HepG2 (cell line): ENCODE measurements at regions not wholly inside any gene's neighbourhood (a gene's known extent, or its start where the extent isn't known, plus 50 kb on each side); places are given as distances from the start of the nearest gene placed in this dataset.

Experiments
- ATAC-seq: fragments of 200-7000 bp; cut with Tn5 transposase; 3 replicates; pipeline ENCODE4 v1.9.1; 2020; ENCODE audit warnings: mild to moderate bottlenecking, moderate library complexity
- BruUV-seq: library from RNA; stranded (reverse); fragments of 400-500 nt; replicated peaks from 2 replicates; lab custom pipeline; 2021; lab: Mats Ljungman, UMichigan
- CTCF ChIA-PET: fragments of 300-600 bp; formaldehyde crosslinking; extraction: SDS; loops from one replicate; lab custom pipeline; 2021; ENCODE audit warnings: low total read pairs, inconsistent platforms, low intra/inter-chr PET ratio; lab: Yijun Ruan, JAX
- POLR2A ChIA-PET: fragments of 350-600 bp; sonication (Branson Sonifier 250); formaldehyde crosslinking; loops from one replicate; lab custom pipeline; 2020; ENCODE audit warnings: antibody characterized with exemption, inconsistent platforms; lab: Yijun Ruan, JAX
- DNase-seq: peaks from one replicate; pipeline ENCODE4 v3.0.0-alpha.2; 2015; ENCODE audit warnings: low spot score
- FAIRE-seq: peaks from 3 replicates; lab custom pipeline; 2011; peaks lifted over from hg19 to GRCh38; lab: Jason Lieb, UNC
- H2AFZ ChIP-seq: one replicate; pipeline ENCODE4 v1.6.1; 2011; ENCODE audit warnings: low read length, inconsistent platforms
- H3K27ac ChIP-seq: fragments of 300-600 bp; 3 replicates; pipeline ENCODE4 v1.8.0; 2011; ENCODE audit warnings: mixed run types, mild to moderate bottlenecking, mixed read lengths, low read length, inconsistent platforms; ENCODE audit not compliant: insufficient read depth; ENCODE audit errors: extremely low read length
- H3K27me3 ChIP-seq, 2 experiments: fragments of 200-600 bp in 1 of 2; 2 replicates in 1 of 2; 3 replicates in 1 of 2; pipeline versions ENCODE4 v1.6.0 to v1.8.0; 2011; ENCODE audit warnings: low read length in 2 of 2, mild to moderate bottlenecking in 2 of 2, moderate library complexity in 2 of 2, inconsistent platforms in 1 of 2; ENCODE audit not compliant: insufficient read depth in 2 of 2, control insufficient read depth in 1 of 2
- H3K36me3 ChIP-seq, 2 experiments: fragments of 200-600 bp in 1 of 2; replicated peaks in 1 of 2; 2 replicates in 1 of 2; 3 replicates in 1 of 2; pipeline versions ENCODE4 v1.5.1 to v1.8.0; 2011; ENCODE audit warnings: low read length in 2 of 2, inconsistent platforms in 1 of 2; ENCODE audit not compliant: insufficient read depth in 2 of 2, control insufficient read depth in 1 of 2
- H3K4me1 ChIP-seq: 2 replicates; pipeline ENCODE4 v1.5.1; 2012; ENCODE audit warnings: low read length, inconsistent platforms; ENCODE audit not compliant: insufficient read depth
- H3K4me2 ChIP-seq: 2 replicates; pipeline ENCODE4 v1.6.0; 2011; ENCODE audit warnings: low read depth, low read length, inconsistent platforms
- H3K4me3 ChIP-seq, 3 experiments: fragments of 200-600 bp in 1 of 3; sonication (generic), shearing (Covaris generic) in 1 of 3; replicated peaks in 1 of 3; 2 replicates each; pipeline ENCODE4 v1.5.1; 2011 to 2016; ENCODE audit warnings: low read length in 3 of 3, inconsistent platforms in 2 of 3, low read depth in 2 of 3, mild to moderate bottlenecking in 2 of 3, control low read depth in 1 of 3, mixed read lengths in 1 of 3; ENCODE audit not compliant: insufficient read depth in 1 of 3
- H3K79me2 ChIP-seq: one replicate; pipeline ENCODE4 v1.6.1; 2011; ENCODE audit warnings: low read length, inconsistent platforms; ENCODE audit not compliant: insufficient read depth
- H3K9ac ChIP-seq: 2 replicates; pipeline ENCODE4 v1.6.0; 2011; ENCODE audit warnings: mild to moderate bottlenecking, low read depth, low read length, inconsistent platforms; ENCODE audit not compliant: insufficient read depth
- H3K9me3 ChIP-seq: 2 replicates; pipeline ENCODE4 v1.5.1; 2012; ENCODE audit warnings: mild to moderate bottlenecking, low read length
- H4K20me1 ChIP-seq: 2 replicates; pipeline ENCODE4 v1.6.0; 2011; ENCODE audit warnings: inconsistent platforms, mild to moderate bottlenecking, low read length, moderate library complexity; ENCODE audit not compliant: insufficient read depth
- ADNP ChIP-seq: sonication (generic); formaldehyde crosslinking; IDR thresholded peaks from 2 replicates; pipeline ENCODE4 v1.4.0; 2020; ENCODE audit warnings: missing genetic modification reagents
- CCDC6 ChIP-seq: sonication (generic); formaldehyde crosslinking; IDR thresholded peaks from 2 replicates; pipeline ENCODE4 v1.8.1; 2022; ENCODE audit warnings: mild to moderate bottlenecking, missing genetic modification reagents, moderate library complexity
- EP300 ChIP-seq, 3 experiments: sonication (generic) in 1 of 3; formaldehyde crosslinking in 1 of 3; IDR thresholded peaks; 2 replicates each; pipeline versions ENCODE4 v1.5.1 to v1.6.1; 2011 to 2020; ENCODE audit warnings: low read depth in 2 of 3, low read length in 2 of 3, borderline replicate concordance in 1 of 3, improper control_type of control experiment in 1 of 3, mild to moderate bottlenecking in 1 of 3, missing genetic modification reagents in 1 of 3, moderate library complexity in 1 of 3
- ERF ChIP-seq: IDR thresholded peaks from 2 replicates; pipeline ENCODE4 v1.6.1; 2018; ENCODE audit warnings: missing biosample characterization, missing genetic modification reagents
- FOSL2 ChIP-seq: sonication (generic); formaldehyde crosslinking; IDR thresholded peaks from 2 replicates; pipeline ENCODE4 v1.4.0; 2020; ENCODE audit warnings: missing genetic modification reagents
- GATAD1 ChIP-seq: IDR thresholded peaks from 2 replicates; pipeline ENCODE4 v1.6.1; 2016; ENCODE audit warnings: missing genetic modification reagents, missing compliant biosample characterization
- KLF16 ChIP-seq, 2 experiments: sonication (generic) in 1 of 2; formaldehyde crosslinking in 1 of 2; IDR thresholded peaks; 2 replicates each; pipeline versions ENCODE4 v1.6.1 to v1.8.0; 2016 to 2023; ENCODE audit warnings: missing genetic modification reagents in 2 of 2, missing compliant biosample characterization in 1 of 2
- ZBTB33 ChIP-seq: sonication (generic); formaldehyde crosslinking; IDR thresholded peaks from 2 replicates; pipeline ENCODE4 v1.4.0; 2020; ENCODE audit warnings: missing genetic modification reagents
- ZBTB7A ChIP-seq: sonication (generic); formaldehyde crosslinking; IDR thresholded peaks from 2 replicates; pipeline ENCODE4 v1.8.0; 2022; ENCODE audit warnings: mild to moderate bottlenecking, missing genetic modification reagents
- ZNF776 ChIP-seq: sonication (generic); formaldehyde crosslinking; IDR thresholded peaks from 2 replicates; pipeline ENCODE4 v1.4.0; 2020; ENCODE audit warnings: mild to moderate bottlenecking, missing genetic modification reagents
- ZNF816 ChIP-seq: sonication (generic); formaldehyde crosslinking; IDR thresholded peaks from 2 replicates; pipeline ENCODE4 v1.8.0; 2022; ENCODE audit warnings: missing genetic modification reagents, mild to moderate bottlenecking, borderline replicate concordance
- WGBS: methylation state at CpG from one replicate; pipeline ENCODE4 v1.1.6; 2017; ENCODE audit warnings: low lambda C conversion rate; 5-methylcytosine and 5-hydroxymethylcytosine counted together
- in situ Hi-C: cut with HindIII; loops from 2 replicates; pipeline ENCODE4 v1.10.0; 2017; ENCODE audit warnings: low pct_unique_long_range_greater_than_20kb; ENCODE audit not compliant: extremely low pct_ligation_motif_present
- intact Hi-C: fragments of 100-400 bp; cut with micrococcal nuclease; formaldehyde crosslinking; loops from one replicate; pipeline ENCODE4 v1.10.0; 2022; ENCODE audit not compliant: unreplicated experiment

DNA sequence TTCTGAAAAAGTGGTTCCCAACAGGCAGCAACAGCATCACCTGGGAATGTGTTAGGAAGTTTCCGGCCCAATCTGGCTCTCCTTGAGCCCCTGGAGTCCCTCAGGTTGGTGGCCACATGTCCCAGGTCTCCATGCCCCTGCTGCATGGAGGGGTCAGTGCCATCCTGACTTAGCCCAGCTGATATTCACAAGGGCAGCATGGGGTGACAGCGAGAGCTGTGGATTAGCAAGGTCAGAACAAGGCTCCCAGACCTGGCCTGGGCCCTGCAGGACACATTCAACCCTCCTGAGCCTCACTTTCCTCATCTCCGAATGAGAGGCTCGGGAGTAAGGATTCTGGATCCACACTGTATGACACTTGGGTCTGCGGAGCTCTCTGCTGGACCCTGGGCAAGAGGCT is 243.8 kb upstream of the TLE3 start:
- Histone ChIP-seq H3K4me1 (no peaks in the 10 kb centered on the region), H4K20me1 (no peaks in the 10 kb centered on the region), H3K79me2 (no peaks in the 10 kb centered on the region), H3K27me3 (no peaks in the 10 kb centered on the region; a peak in 1 of 5 replicates), H2AFZ (no peak overlapping the region), H3K9me3 (no peaks in the 10 kb centered on the region), H3K9ac (no peak overlapping the region), H3K27ac (no peak overlapping the region), H3K4me2 (no peak overlapping the region), H3K36me3 (no peaks in the 10 kb centered on the region), H3K4me3 (no peak overlapping the region)
- FAIRE-seq (no peak), ATAC-seq (no peak), DNase-seq (no peak)
- intact Hi-C loops, result no loop called here
- no TSS peak for BruUV-seq
- CTCF ChIA-PET, result no interaction called here
- POLR2A ChIA-PET, result no interaction called here
- TF ChIP-seq CCDC6, result no peak
- TF ChIP-seq GATAD1, result no peak
- no peak for TF ChIP-seq ZNF816
- no peak for TF ChIP-seq ZBTB33 (CRISPR knock-in tag)
- TF ChIP-seq ZNF776 (CRISPR knock-in tag), result no peak
- no peak for TF ChIP-seq KLF16 (CRISPR knock-in tag; IDR thresholded peaks at IDR 0.05)
- no peak for TF ChIP-seq ERF
- no peak for TF ChIP-seq FOSL2 (CRISPR knock-in tag)
- TF ChIP-seq ZBTB7A (CRISPR knock-in tag), result no peak
- TF ChIP-seq ADNP, result no peak
- no peak for TF ChIP-seq EP300 (IDR thresholded peaks at IDR 0.05; ENCODE audit: low read depth in 2 of 2, low read length in 2 of 2)
- TF ChIP-seq EP300 (CRISPR knock-in tag; IDR thresholded peaks at IDR 0.05; ENCODE audit: borderline replicate concordance), result no peak
- in situ Hi-C loops, result no loop called here
- 42% methylated on average over 5 of the region's 5 CpGs for WGBS
